ENCODE measurements at regions not wholly inside any gene's neighbourhood (a gene's known extent, or its start where the extent isn't known, plus 50 kb on each side); places are given as distances from the start of the nearest gene placed in this dataset.

DNA sequence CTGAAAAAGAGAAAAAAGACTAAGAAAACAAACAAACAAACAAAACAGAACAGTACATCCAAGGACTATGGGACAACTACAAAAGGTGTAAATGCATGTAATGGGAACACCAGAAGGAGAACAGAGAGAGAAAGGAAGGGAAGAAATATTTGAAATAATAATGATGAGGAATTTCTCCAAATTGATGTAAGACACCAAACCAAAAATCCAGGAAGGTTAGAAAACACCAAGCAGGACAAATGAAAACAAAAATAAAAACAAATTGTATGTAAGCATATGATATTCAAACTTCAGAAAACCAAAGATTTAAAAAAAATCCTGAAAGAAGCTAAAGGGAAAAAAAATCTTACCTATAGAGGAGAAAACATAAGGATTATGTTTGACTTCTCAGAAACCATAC lies 125.9 kb upstream of the ACTBL2 start:
- no peak for TF ChIP-seq ARNT (IDR thresholded peaks at IDR 0.05)
- TF ChIP-seq NFRKB (IDR thresholded peaks at IDR 0.05) = no peak
- TF ChIP-seq FOXM1 (IDR thresholded peaks at IDR 0.05; ENCODE audit: borderline replicate concordance) = no peak
